Breast epithelium (tissue), 3 donors: ENCODE measurements at regions not wholly inside any gene's neighbourhood (a gene's known extent, or its start where the extent isn't known, plus 50 kb on each side); places are given as distances from the start of the nearest gene placed in this dataset.
"Not testable (repeated sequence)": the region's sequence is repeated elsewhere in the genome, so short reads cannot be mapped to it uniquely, and the experiment has no call there.

Experiments used
- CTCF ChIP-seq, 3 donors: fragments of 450-650 bp; IDR thresholded peaks; one replicate each; pipeline ENCODE4 v1.5.1; 2016 to 2017; ENCODE audit warnings: antibody characterized with exemption in 3 of 3, mild to moderate bottlenecking in 3 of 3, moderate library complexity in 3 of 3
- POLR2A ChIP-seq: fragments of 450-650 bp; IDR thresholded peaks from one replicate; pipeline ENCODE4 v1.6.1; 2016; ENCODE audit warnings: antibody characterized with exemption, mild to moderate bottlenecking, moderate library complexity

DNA sequence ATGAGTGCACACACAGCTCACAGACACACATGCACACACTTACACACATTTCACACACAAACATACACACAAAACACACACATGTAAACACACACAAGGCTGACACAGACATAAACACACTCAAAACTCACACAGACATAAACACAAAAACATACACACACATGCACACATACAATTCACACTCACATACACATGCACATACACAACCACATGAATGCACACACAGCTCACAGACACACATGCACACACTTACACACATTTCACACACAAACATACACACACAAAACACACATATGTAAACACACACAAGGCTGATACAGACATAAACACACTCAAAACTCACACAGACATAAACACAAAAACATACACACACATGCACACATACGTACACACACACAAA, 455.0 kb downstream of the SOX11 start:
- TF ChIP-seq CTCF (IDR thresholded peaks at IDR 0.05); POLR2A: not testable (repeated sequence)
